ENCODE measurements at regions not wholly inside any gene's neighbourhood (a gene's known extent, or its start where the extent isn't known, plus 50 kb on each side); places are given as distances from the start of the nearest gene placed in this dataset.

DNA sequence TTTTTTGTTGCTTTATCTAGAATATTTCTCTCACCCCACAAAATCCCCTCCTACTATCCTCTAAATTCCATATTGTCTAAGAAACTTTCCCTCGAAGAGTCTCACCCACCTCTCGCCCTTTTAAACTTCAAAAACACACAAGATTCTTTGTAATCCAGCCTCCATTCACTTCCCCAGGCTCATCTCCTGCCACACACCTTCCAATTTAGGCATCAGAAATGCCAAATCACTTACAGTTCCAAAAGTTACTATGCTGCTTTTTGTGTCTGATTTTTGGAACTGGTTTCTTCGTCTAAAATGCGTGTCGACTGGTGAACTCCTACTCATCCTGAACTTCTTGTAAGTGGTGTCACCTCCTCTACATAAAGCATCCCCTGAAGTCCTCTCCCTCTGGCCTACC lies 482.4 kb upstream of the CAMK1G start:
- TF ChIP-seq, protein P1, sequence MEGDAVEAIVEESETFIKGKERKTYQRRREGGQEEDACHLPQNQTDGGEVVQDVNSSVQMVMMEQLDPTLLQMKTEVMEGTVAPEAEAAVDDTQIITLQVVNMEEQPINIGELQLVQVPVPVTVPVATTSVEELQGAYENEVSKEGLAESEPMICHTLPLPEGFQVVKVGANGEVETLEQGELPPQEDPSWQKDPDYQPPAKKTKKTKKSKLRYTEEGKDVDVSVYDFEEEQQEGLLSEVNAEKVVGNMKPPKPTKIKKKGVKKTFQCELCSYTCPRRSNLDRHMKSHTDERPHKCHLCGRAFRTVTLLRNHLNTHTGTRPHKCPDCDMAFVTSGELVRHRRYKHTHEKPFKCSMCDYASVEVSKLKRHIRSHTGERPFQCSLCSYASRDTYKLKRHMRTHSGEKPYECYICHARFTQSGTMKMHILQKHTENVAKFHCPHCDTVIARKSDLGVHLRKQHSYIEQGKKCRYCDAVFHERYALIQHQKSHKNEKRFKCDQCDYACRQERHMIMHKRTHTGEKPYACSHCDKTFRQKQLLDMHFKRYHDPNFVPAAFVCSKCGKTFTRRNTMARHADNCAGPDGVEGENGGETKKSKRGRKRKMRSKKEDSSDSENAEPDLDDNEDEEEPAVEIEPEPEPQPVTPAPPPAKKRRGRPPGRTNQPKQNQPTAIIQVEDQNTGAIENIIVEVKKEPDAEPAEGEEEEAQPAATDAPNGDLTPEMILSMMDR (IDR thresholded peaks at IDR 0.05): no peak
- no peak for TF ChIP-seq POLR2A (IDR thresholded peaks at IDR 0.05)
- TF ChIP-seq EP300 (IDR thresholded peaks at IDR 0.05): no peak
